ENCODE measurements at regions not wholly inside any gene's neighbourhood (a gene's known extent, or its start where the extent isn't known, plus 50 kb on each side); places are given as distances from the start of the nearest gene placed in this dataset.

DNA sequence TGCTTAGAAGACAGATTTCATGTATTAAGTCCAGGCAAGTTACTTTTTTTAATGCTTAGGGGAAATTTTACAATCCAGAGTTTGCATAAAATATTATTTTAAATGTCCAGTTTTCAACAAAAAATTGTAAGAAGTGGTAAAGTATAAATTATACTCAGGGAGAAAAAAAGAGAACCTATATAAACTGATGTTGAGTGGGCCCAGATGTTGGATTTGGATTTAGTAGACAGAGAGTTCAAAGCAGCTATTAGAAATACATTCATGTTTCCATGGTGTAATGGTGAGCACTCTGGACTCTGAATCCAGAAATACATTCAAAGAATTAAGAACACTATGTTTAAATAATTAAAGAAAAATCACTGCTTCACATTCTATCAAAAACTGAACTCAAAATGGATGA lies 349.9 kb upstream of the ZNF507 start:
- Histone ChIP-seq H3K79me2 (ENCODE audit: insufficient read depth, low read length) (no peaks in the 10 kb centered on the region), H2AFZ (ENCODE audit: low read length) (no peak overlapping the region), H3K4me3 (replicated peaks in 1 of 3; ENCODE audit: insufficient read depth in 1 of 3, low read depth in 2 of 3, low read length in 3 of 3) (no peak overlapping the region), H3K9ac (ENCODE audit: insufficient read depth, low read depth, low read length) (no peak overlapping the region), H3K9me3 (ENCODE audit: low read length) (peaks cover 62% of the 10 kb centered on the region), H3K36me3 (replicated peaks in 1 of 2; ENCODE audit: control insufficient read depth in 1 of 2, insufficient read depth in 2 of 2, low read length in 2 of 2) (no peaks in the 10 kb centered on the region), H3K4me2 (ENCODE audit: low read depth, low read length) (no peak overlapping the region), H3K27me3 (ENCODE audit: control insufficient read depth in 1 of 2, insufficient read depth in 2 of 2, low read length in 2 of 2) (no peaks in the 10 kb centered on the region), H4K20me1 (ENCODE audit: insufficient read depth, low read length) (no peaks in the 10 kb centered on the region), H3K27ac (ENCODE audit: extremely low read length, insufficient read depth, low read length) (no peak overlapping the region), H3K4me1 (ENCODE audit: insufficient read depth, low read length) (no peaks in the 10 kb centered on the region)
- intact Hi-C loops (cut with micrococcal nuclease; ENCODE audit: unreplicated experiment): no loop called here
- FAIRE-seq: no peak
- CTCF ChIA-PET (ENCODE audit: low intra/inter-chr PET ratio, low total read pairs): no interaction called here
- in situ Hi-C loops (cut with HindIII; ENCODE audit: extremely low pct_ligation_motif_present, low pct_unique_long_range_greater_than_20kb): no loop called here
- BruUV-seq (replicated peaks): no TSS peak
- no peak for ATAC-seq
- DNase-seq (ENCODE audit: low spot score): no peak
- POLR2A ChIA-PET: no interaction called here
- no peak for TF ChIP-seq RFXANK (CRISPR knock-in tag; IDR thresholded peaks at IDR 0.05)

DNA sequence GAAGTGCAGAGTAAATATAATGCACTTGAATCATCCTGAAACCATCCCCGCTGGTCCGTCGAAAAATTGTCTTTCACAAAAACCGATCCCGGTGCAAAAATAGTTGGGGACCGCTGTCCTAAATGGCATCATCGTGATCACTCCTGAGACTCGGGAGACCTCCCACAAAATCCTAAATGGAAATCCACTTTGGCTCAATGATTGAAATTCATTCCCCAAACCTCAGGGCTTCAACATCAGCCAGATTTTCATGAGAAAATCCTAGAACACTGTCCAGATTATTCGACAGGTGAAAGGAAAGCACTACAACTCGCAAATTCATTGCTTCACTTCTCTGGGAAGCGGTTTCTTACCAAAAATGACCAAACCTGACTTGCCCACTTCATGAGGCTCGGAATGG lies 335.3 kb upstream of the ZNF507 start:
- FAIRE-seq (no peak), ATAC-seq (no peak), DNase-seq (ENCODE audit: low spot score) (no peak)
- H3K27ac ChIP-seq (ENCODE audit: extremely low read length, insufficient read depth, low read length): no peak overlapping the region
- WGBS (ENCODE audit: low lambda C conversion rate): 60% methylated on average over 12 of the region's 12 CpGs
- H3K4me3 ChIP-seq (replicated peaks in 1 of 3; ENCODE audit: insufficient read depth in 1 of 3, low read depth in 2 of 3, low read length in 3 of 3): no peak overlapping the region
- H3K4me1 ChIP-seq (ENCODE audit: insufficient read depth, low read length): peaks cover 17% of the 10 kb centered on the region
- no peaks in the 10 kb centered on the region for H3K79me2 ChIP-seq (ENCODE audit: insufficient read depth, low read length)
- CTCF ChIA-PET (ENCODE audit: low intra/inter-chr PET ratio, low total read pairs): no interaction called here
- H3K9me3 ChIP-seq (ENCODE audit: low read length): peaks cover 46% of the 10 kb centered on the region
- no peaks in the 10 kb centered on the region for H3K27me3 ChIP-seq (ENCODE audit: control insufficient read depth in 1 of 2, insufficient read depth in 2 of 2, low read length in 2 of 2)
- in situ Hi-C loops (cut with HindIII; ENCODE audit: extremely low pct_ligation_motif_present, low pct_unique_long_range_greater_than_20kb) (no loop called here), intact Hi-C loops (cut with micrococcal nuclease; ENCODE audit: unreplicated experiment) (no loop called here)
- H3K9ac ChIP-seq (ENCODE audit: insufficient read depth, low read depth, low read length): no peak overlapping the region
- no peaks in the 10 kb centered on the region for H4K20me1 ChIP-seq (ENCODE audit: insufficient read depth, low read length)
- H3K36me3 ChIP-seq (replicated peaks in 1 of 2; ENCODE audit: control insufficient read depth in 1 of 2, insufficient read depth in 2 of 2, low read length in 2 of 2): no peaks in the 10 kb centered on the region
- H2AFZ ChIP-seq (ENCODE audit: low read length): no peak overlapping the region
- no TSS peak for BruUV-seq (replicated peaks)
- H3K4me2 ChIP-seq (ENCODE audit: low read depth, low read length): no peak overlapping the region
- POLR2A ChIA-PET: no interaction called here
- TF ChIP-seq ZC3H13 (CRISPR knock-in tag; IDR thresholded peaks at IDR 0.05) (no peak), PBX3 (CRISPR knock-in tag; IDR thresholded peaks at IDR 0.05; ENCODE audit: borderline replicate concordance) (no peak), NPAS2 (CRISPR knock-in tag; IDR thresholded peaks at IDR 0.05; ENCODE audit: borderline replicate concordance) (no peak), PHF20 (CRISPR knock-in tag; IDR thresholded peaks at IDR 0.05) (no peak), CC2D1A (CRISPR knock-in tag; IDR thresholded peaks at IDR 0.05) (no peak), ZNF253 (CRISPR knock-in tag; IDR thresholded peaks at IDR 0.05; ENCODE audit: borderline replicate concordance) (no peak), SRY (CRISPR knock-in tag; IDR thresholded peaks at IDR 0.05) (no peak), ZNF354B (CRISPR knock-in tag; IDR thresholded peaks at IDR 0.05) (no peak), ERF (CRISPR knock-in tag; IDR thresholded peaks at IDR 0.05) (no peak), ARHGAP35 (CRISPR knock-in tag; IDR thresholded peaks at IDR 0.05; ENCODE audit: borderline replicate concordance) (no peak)
- TF ChIP-seq, protein P1, sequence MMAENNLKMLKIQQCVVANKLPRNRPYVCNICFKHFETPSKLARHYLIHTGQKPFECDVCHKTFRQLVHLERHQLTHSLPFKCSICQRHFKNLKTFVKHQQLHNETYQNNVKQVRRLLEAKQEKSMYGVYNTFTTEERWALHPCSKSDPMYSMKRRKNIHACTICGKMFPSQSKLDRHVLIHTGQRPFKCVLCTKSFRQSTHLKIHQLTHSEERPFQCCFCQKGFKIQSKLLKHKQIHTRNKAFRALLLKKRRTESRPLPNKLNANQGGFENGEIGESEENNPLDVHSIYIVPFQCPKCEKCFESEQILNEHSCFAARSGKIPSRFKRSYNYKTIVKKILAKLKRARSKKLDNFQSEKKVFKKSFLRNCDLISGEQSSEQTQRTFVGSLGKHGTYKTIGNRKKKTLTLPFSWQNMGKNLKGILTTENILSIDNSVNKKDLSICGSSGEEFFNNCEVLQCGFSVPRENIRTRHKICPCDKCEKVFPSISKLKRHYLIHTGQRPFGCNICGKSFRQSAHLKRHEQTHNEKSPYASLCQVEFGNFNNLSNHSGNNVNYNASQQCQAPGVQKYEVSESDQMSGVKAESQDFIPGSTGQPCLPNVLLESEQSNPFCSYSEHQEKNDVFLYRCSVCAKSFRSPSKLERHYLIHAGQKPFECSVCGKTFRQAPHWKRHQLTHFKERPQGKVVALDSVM (CRISPR knock-in tag; IDR thresholded peaks at IDR 0.05): no peak
- TF ChIP-seq, protein P2, sequence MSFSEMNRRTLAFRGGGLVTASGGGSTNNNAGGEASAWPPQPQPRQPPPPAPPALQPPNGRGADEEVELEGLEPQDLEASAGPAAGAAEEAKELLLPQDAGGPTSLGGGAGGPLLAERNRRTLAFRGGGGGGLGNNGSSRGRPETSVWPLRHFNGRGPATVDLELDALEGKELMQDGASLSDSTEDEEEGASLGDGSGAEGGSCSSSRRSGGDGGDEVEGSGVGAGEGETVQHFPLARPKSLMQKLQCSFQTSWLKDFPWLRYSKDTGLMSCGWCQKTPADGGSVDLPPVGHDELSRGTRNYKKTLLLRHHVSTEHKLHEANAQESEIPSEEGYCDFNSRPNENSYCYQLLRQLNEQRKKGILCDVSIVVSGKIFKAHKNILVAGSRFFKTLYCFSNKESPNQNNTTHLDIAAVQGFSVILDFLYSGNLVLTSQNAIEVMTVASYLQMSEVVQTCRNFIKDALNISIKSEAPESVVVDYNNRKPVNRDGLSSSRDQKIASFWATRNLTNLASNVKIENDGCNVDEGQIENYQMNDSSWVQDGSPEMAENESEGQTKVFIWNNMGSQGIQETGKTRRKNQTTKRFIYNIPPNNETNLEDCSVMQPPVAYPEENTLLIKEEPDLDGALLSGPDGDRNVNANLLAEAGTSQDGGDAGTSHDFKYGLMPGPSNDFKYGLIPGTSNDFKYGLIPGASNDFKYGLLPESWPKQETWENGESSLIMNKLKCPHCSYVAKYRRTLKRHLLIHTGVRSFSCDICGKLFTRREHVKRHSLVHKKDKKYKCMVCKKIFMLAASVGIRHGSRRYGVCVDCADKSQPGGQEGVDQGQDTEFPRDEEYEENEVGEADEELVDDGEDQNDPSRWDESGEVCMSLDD (CRISPR knock-in tag; IDR thresholded peaks at IDR 0.05; ENCODE audit: borderline replicate concordance): no peak

All from HepG2 (cell line).